NB4 (cell line): ENCODE measurements at regions not wholly inside any gene's neighbourhood (a gene's known extent, or its start where the extent isn't known, plus 50 kb on each side); places are given as distances from the start of the nearest gene placed in this dataset.

ENCODE experiments used
- CTCF ChIP-seq: IDR thresholded peaks from one replicate; pipeline ENCODE4 v1.5.1; 2012; ENCODE audit warnings: low read depth, low read length
- MAX ChIP-seq: IDR thresholded peaks from 2 replicates; pipeline ENCODE4 v1.6.1; 2011; ENCODE audit warnings: low read depth, low read length
- MYC ChIP-seq: IDR thresholded peaks from 2 replicates; pipeline ENCODE4 v1.6.1; 2011; ENCODE audit warnings: low read depth, low read length
- POLR2A ChIP-seq: IDR thresholded peaks from 2 replicates; pipeline ENCODE4 v1.6.1; 2011; ENCODE audit warnings: mild to moderate bottlenecking; ENCODE audit not compliant: insufficient read length; ENCODE audit errors: extremely low read depth

GRCh38 chr9:107213561-107214028, 69.5 kb upstream of the RAD23B start:
- no peak for TF ChIP-seq POLR2A
- no peak for TF ChIP-seq CTCF
- no peak for TF ChIP-seq MAX
- TF ChIP-seq MYC: no peak
